DOHH2 (cell line): ENCODE measurements at regions not wholly inside any gene's neighbourhood (a gene's known extent, or its start where the extent isn't known, plus 50 kb on each side); places are given as distances from the start of the nearest gene placed in this dataset.

Source experiments
- EZH2phosphoT487 ChIP-seq: fragments of 200-600 bp; sonication (generic); IDR thresholded peaks from 2 replicates; pipeline ENCODE4 v1.6.1; 2017; ENCODE audit warnings: borderline replicate concordance, mild to moderate bottlenecking, antibody characterized with exemption, low read length, moderate library complexity, mixed read lengths
- TF ChIP-seq, protein P1 (sequence below): fragments of 200-600 bp; sonication (generic); IDR thresholded peaks from one replicate; pipeline ENCODE4 v1.5.1; 2014; ENCODE audit warnings: antibody characterized with exemption, mild to moderate bottlenecking, low read depth, low read length; ENCODE audit not compliant: poor library complexity, severe bottlenecking

DNA sequence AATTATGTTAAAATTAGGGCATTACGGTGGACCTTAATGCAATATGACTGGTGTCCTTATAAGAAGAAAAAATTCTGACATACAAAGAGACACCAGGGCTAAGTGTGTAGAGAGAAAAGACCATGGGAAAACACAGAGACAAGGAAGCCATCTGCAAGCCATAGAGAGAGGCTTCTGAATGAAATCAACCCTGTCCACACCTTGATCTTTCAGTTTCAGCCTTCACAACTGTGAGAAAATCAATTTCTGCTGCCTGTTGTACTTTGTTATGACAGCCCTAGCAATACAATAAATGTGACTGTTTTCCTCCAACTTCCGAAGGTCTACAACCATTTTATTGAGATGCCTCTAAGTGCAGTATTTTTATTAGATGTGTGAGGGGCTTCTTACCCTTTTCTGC is 1407.2 kb downstream of the MRPL39 start:
- TF ChIP-seq, protein P1, sequence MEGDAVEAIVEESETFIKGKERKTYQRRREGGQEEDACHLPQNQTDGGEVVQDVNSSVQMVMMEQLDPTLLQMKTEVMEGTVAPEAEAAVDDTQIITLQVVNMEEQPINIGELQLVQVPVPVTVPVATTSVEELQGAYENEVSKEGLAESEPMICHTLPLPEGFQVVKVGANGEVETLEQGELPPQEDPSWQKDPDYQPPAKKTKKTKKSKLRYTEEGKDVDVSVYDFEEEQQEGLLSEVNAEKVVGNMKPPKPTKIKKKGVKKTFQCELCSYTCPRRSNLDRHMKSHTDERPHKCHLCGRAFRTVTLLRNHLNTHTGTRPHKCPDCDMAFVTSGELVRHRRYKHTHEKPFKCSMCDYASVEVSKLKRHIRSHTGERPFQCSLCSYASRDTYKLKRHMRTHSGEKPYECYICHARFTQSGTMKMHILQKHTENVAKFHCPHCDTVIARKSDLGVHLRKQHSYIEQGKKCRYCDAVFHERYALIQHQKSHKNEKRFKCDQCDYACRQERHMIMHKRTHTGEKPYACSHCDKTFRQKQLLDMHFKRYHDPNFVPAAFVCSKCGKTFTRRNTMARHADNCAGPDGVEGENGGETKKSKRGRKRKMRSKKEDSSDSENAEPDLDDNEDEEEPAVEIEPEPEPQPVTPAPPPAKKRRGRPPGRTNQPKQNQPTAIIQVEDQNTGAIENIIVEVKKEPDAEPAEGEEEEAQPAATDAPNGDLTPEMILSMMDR, result no peak
- no peak for TF ChIP-seq EZH2phosphoT487
